Stimulated activated CD4-positive, alpha-beta T cell treated with anti-CD3 and anti-CD28 coated beads, TNF-alpha, amount 100 ng/mL, for 48 hours (primary cell): ENCODE measurements at regions not wholly inside any gene's neighbourhood (a gene's known extent, or its start where the extent isn't known, plus 50 kb on each side); places are given as distances from the start of the nearest gene placed in this dataset.

ENCODE experiments used
- DNase-seq, 3 donors: peaks; one replicate each; pipeline ENCODE4 v3.0.0-alpha.2; 2020; ENCODE audit warnings: low read depth in 3 of 3

GRCh38 chr10:4344492-4344994 lies 481.5 kb upstream of the AKR1E2 start:
- DNase-seq, result peak; percentile 2 to 45 (median 34)

- no peak for DNase-seq
Observed at GRCh38 chr10:4343873-4344272, 482.1 kb upstream of the AKR1E2 start.

- no peak for DNase-seq
Observed at GRCh38 chr10:4343091-4343490, 482.9 kb upstream of the AKR1E2 start.

GRCh38 chr10:4338768-4339167 lies 487.2 kb upstream of the AKR1E2 start:
- DNase-seq, result no peak

GRCh38 chr10:4337563-4337962 lies 488.4 kb upstream of the AKR1E2 start:
- no peak for DNase-seq

- DNase-seq, result no peak
Observed at GRCh38 chr10:4334871-4335270, 491.1 kb upstream of the AKR1E2 start.

GRCh38 chr10:4334015-4334414 lies 492.0 kb upstream of the AKR1E2 start:
- no peak for DNase-seq

- DNase-seq, result no peak
Observed at GRCh38 chr10:4333459-4333894, 492.5 kb upstream of the AKR1E2 start.

GRCh38 chr10:4332764-4333458 lies 493.1 kb upstream of the AKR1E2 start:
- DNase-seq, result no peak

- no peak for DNase-seq
Observed at GRCh38 chr10:4331150-4331549, 494.9 kb upstream of the AKR1E2 start.

GRCh38 chr10:4330636-4331035 lies 495.4 kb upstream of the AKR1E2 start:
- DNase-seq, result no peak

- DNase-seq, result no peak
Observed at GRCh38 chr10:4329225-4329624, 496.8 kb upstream of the AKR1E2 start.

GRCh38 chr10:4326647-4327046 lies 499.4 kb upstream of the AKR1E2 start:
- no peak for DNase-seq

GRCh38 chr10:4319870-4320367 lies 506.1 kb upstream of the AKR1E2 start:
- DNase-seq, result no peak

- no peak for DNase-seq
Observed at GRCh38 chr10:4316161-4316810, 509.7 kb upstream of the AKR1E2 start.

- DNase-seq, result no peak
Observed at GRCh38 chr10:4315551-4315950, 510.5 kb upstream of the AKR1E2 start.

- DNase-seq, result no peak
Observed at GRCh38 chr10:4313051-4313450, 513.0 kb upstream of the AKR1E2 start.

GRCh38 chr10:4312051-4312835 lies 513.8 kb upstream of the AKR1E2 start:
- no peak for DNase-seq

GRCh38 chr10:4310172-4310571 lies 515.8 kb upstream of the AKR1E2 start:
- no peak for DNase-seq

GRCh38 chr10:4307910-4308309 lies 518.1 kb upstream of the AKR1E2 start:
- no peak for DNase-seq

- no peak for DNase-seq
Observed at GRCh38 chr10:4306871-4307270, 519.1 kb upstream of the AKR1E2 start.

- no peak for DNase-seq
Observed at GRCh38 chr10:4303045-4303444, 518.0 kb upstream of the KLF6 start.
